ENCODE measurements at regions not wholly inside any gene's neighbourhood (a gene's known extent, or its start where the extent isn't known, plus 50 kb on each side); places are given as distances from the start of the nearest gene placed in this dataset.
"Not testable (repeated sequence)": the region's sequence is repeated elsewhere in the genome, so short reads cannot be mapped to it uniquely, and the experiment has no call there.

- peak; percentile 10 for DNase-seq
Measured at GRCh38 chr4:100022792-100023222, 72.7 kb upstream of the H2AZ1 start.

- DNase-seq, result no peak
Measured at GRCh38 chr4:100019821-100020220, 69.7 kb upstream of the H2AZ1 start.

- no peak for DNase-seq
Measured at GRCh38 chr4:100017637-100018310, 67.7 kb upstream of the H2AZ1 start.

- no peak for DNase-seq
Measured at GRCh38 chr4:100016191-100016590, 66.1 kb upstream of the H2AZ1 start.

GRCh38 chr4:100014616-100015015, 64.5 kb upstream of the H2AZ1 start:
- DNase-seq, result no peak

- DNase-seq, result no peak
Measured at GRCh38 chr4:100009490-100009889, 59.4 kb upstream of the H2AZ1 start.

GRCh38 chr4:100008048-100008447, 58.0 kb upstream of the H2AZ1 start:
- DNase-seq, result no peak

- not testable (repeated sequence) for DNase-seq
Measured at GRCh38 chr4:100006161-100006560, 56.1 kb upstream of the H2AZ1 start.

Measured in NCI-H2081 treated with DMSO at 0.1 percent for 48 hours (cell line).